ENCODE measurements at regions not wholly inside any gene's neighbourhood (a gene's known extent, or its start where the extent isn't known, plus 50 kb on each side); places are given as distances from the start of the nearest gene placed in this dataset.

DNA sequence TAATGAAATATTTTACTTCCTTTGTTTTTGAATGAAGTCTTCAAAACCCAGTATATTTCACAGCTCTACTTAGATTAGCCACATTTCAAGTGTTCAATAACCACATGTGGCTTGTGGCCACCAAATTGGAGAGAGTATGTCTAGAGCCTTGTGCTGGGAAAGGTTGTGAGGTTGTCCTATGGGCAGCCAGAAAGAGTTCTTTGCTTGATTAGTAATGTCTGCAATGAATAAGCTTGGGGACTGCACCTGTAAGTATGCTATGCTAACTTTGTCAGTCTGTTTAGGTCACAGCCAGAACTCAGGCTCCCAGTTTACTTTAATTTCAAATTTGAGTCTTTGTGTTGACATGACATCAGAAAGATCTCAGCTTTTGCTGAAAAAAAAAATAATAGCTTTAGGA, 294.9 kb upstream of the SOX14 start:
- TF ChIP-seq, protein P1, sequence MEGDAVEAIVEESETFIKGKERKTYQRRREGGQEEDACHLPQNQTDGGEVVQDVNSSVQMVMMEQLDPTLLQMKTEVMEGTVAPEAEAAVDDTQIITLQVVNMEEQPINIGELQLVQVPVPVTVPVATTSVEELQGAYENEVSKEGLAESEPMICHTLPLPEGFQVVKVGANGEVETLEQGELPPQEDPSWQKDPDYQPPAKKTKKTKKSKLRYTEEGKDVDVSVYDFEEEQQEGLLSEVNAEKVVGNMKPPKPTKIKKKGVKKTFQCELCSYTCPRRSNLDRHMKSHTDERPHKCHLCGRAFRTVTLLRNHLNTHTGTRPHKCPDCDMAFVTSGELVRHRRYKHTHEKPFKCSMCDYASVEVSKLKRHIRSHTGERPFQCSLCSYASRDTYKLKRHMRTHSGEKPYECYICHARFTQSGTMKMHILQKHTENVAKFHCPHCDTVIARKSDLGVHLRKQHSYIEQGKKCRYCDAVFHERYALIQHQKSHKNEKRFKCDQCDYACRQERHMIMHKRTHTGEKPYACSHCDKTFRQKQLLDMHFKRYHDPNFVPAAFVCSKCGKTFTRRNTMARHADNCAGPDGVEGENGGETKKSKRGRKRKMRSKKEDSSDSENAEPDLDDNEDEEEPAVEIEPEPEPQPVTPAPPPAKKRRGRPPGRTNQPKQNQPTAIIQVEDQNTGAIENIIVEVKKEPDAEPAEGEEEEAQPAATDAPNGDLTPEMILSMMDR (IDR thresholded peaks at IDR 0.05): no peak
- no peak for TF ChIP-seq POLR2A (IDR thresholded peaks at IDR 0.05)
- no peak for TF ChIP-seq POLR2AphosphoS5 (IDR thresholded peaks at IDR 0.05)
